ENCODE measurements at regions not wholly inside any gene's neighbourhood (a gene's known extent, or its start where the extent isn't known, plus 50 kb on each side); places are given as distances from the start of the nearest gene placed in this dataset.

DNA sequence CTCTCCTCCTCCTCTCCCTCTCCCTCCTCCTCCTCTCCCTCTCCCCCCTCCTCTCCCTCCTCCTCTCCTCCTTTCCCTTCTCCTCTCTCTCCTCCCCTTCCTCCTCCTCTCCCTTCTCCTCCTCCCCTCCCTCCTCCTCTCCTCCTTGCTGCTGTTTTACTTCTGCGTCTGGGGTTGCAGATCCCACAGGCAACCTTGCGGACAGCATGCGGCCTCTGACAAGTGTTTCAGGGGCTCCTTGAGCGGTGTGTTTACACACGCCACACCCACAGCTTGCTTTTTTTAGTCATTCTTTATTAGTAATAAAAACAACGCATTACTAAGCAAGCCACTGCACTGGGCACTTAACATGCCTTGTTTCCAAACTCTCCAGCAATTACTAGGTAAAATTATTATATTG, 81.9 kb downstream of the TFAP2C start:
- TF ChIP-seq, protein P1, sequence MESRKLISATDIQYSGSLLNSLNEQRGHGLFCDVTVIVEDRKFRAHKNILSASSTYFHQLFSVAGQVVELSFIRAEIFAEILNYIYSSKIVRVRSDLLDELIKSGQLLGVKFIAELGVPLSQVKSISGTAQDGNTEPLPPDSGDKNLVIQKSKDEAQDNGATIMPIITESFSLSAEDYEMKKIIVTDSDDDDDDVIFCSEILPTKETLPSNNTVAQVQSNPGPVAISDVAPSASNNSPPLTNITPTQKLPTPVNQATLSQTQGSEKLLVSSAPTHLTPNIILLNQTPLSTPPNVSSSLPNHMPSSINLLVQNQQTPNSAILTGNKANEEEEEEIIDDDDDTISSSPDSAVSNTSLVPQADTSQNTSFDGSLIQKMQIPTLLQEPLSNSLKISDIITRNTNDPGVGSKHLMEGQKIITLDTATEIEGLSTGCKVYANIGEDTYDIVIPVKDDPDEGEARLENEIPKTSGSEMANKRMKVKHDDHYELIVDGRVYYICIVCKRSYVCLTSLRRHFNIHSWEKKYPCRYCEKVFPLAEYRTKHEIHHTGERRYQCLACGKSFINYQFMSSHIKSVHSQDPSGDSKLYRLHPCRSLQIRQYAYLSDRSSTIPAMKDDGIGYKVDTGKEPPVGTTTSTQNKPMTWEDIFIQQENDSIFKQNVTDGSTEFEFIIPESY (IDR thresholded peaks at IDR 0.05) = no peak
- TF ChIP-seq, protein P2, sequence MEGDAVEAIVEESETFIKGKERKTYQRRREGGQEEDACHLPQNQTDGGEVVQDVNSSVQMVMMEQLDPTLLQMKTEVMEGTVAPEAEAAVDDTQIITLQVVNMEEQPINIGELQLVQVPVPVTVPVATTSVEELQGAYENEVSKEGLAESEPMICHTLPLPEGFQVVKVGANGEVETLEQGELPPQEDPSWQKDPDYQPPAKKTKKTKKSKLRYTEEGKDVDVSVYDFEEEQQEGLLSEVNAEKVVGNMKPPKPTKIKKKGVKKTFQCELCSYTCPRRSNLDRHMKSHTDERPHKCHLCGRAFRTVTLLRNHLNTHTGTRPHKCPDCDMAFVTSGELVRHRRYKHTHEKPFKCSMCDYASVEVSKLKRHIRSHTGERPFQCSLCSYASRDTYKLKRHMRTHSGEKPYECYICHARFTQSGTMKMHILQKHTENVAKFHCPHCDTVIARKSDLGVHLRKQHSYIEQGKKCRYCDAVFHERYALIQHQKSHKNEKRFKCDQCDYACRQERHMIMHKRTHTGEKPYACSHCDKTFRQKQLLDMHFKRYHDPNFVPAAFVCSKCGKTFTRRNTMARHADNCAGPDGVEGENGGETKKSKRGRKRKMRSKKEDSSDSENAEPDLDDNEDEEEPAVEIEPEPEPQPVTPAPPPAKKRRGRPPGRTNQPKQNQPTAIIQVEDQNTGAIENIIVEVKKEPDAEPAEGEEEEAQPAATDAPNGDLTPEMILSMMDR (IDR thresholded peaks at IDR 0.05 in 2 of 3, conservative IDR thresholded peaks at IDR 0.05 in 1 of 3; ENCODE audit: control insufficient read depth in 2 of 3, extremely low read depth in 1 of 3, insufficient read depth in 1 of 3, low read depth in 3 of 3, low read length in 3 of 3) = no peak
- no peak for TF ChIP-seq SP1 (IDR thresholded peaks at IDR 0.05; ENCODE audit: low read depth, low read length)
- TF ChIP-seq CBFB (IDR thresholded peaks at IDR 0.05; ENCODE audit: low read depth) = no peak
- TF ChIP-seq EGR1 (IDR thresholded peaks at IDR 0.05; ENCODE audit: borderline replicate concordance in 1 of 2, low read depth in 2 of 2, low read length in 2 of 2) = no peak
- no peak for TF ChIP-seq POLR2A (IDR thresholded peaks at IDR 0.05; ENCODE audit: low read depth, low read length)
- TF ChIP-seq FOXM1 (IDR thresholded peaks at IDR 0.05; ENCODE audit: low read depth, low read length) = no peak
- TF ChIP-seq, protein P3, sequence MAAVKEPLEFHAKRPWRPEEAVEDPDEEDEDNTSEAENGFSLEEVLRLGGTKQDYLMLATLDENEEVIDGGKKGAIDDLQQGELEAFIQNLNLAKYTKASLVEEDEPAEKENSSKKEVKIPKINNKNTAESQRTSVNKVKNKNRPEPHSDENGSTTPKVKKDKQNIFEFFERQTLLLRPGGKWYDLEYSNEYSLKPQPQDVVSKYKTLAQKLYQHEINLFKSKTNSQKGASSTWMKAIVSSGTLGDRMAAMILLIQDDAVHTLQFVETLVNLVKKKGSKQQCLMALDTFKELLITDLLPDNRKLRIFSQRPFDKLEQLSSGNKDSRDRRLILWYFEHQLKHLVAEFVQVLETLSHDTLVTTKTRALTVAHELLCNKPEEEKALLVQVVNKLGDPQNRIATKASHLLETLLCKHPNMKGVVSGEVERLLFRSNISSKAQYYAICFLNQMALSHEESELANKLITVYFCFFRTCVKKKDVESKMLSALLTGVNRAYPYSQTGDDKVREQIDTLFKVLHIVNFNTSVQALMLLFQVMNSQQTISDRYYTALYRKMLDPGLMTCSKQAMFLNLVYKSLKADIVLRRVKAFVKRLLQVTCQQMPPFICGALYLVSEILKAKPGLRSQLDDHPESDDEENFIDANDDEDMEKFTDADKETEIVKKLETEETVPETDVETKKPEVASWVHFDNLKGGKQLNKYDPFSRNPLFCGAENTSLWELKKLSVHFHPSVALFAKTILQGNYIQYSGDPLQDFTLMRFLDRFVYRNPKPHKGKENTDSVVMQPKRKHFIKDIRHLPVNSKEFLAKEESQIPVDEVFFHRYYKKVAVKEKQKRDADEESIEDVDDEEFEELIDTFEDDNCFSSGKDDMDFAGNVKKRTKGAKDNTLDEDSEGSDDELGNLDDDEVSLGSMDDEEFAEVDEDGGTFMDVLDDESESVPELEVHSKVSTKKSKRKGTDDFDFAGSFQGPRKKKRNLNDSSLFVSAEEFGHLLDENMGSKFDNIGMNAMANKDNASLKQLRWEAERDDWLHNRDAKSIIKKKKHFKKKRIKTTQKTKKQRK (IDR thresholded peaks at IDR 0.05; ENCODE audit: low read depth, low read length) = no peak
- TF ChIP-seq MXI1 (IDR thresholded peaks at IDR 0.05; ENCODE audit: low read depth, low read length) = no peak
- TF ChIP-seq ATF7 (IDR thresholded peaks at IDR 0.05; ENCODE audit: low read depth) = no peak
- TF ChIP-seq CHD2 (IDR thresholded peaks at IDR 0.05; ENCODE audit: borderline replicate concordance, low read depth, low read length) = no peak
- TF ChIP-seq RBBP5 (conservative IDR thresholded peaks at IDR 0.05) = no peak
